ENCODE measurements at regions not wholly inside any gene's neighbourhood (a gene's known extent, or its start where the extent isn't known, plus 50 kb on each side); places are given as distances from the start of the nearest gene placed in this dataset.

DNA sequence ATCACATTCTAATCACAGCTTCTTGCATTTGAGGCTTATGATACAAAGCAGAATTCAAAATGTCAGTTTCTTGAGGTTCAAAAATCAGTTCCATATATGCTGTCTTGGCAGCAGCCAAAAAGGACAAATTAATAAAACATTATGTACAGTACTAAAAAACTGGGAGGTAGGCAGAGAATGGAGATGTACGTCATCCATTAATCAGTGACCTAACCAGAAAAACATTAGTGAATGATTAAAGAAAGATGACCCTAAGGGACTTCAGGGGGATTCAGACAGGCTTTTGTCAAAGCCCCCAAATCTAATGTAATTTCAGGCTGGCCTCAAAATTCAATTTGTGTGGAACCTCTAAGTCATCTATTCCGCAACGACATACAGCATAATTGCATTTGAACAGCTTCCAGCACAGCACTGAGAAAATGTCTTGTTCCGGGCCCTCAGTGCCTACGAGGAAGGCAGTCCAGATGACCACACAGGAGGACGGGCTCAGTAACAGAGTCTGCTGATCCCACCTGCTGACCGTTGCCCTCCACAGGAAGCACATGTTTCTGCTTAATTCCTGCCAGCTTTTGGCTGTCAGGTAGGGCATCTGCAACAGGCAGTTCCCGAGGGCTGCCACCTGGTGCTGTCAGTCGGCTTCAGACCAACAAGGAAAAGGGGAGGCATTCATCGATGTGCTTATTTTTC lies 83.8 kb upstream of the HHIP start:
- TF ChIP-seq ESRRG (CRISPR knock-in tag; IDR thresholded peaks at IDR 0.05) (no peak), ISL1 (CRISPR knock-in tag; IDR thresholded peaks at IDR 0.05) (no peak), POU6F1 (CRISPR knock-in tag; IDR thresholded peaks at IDR 0.05; ENCODE audit: borderline replicate concordance, low read depth) (no peak), ARNTL (CRISPR knock-in tag; IDR thresholded peaks at IDR 0.05; ENCODE audit: borderline replicate concordance, low read depth) (no peak), SNAI2 (CRISPR knock-in tag; IDR thresholded peaks at IDR 0.05) (no peak), OSR1 (CRISPR knock-in tag; IDR thresholded peaks at IDR 0.05) (no peak), ZFP3 (CRISPR knock-in tag; IDR thresholded peaks at IDR 0.05) (no peak), ZNF70 (CRISPR knock-in tag; IDR thresholded peaks at IDR 0.05) (no peak), TSHZ2 (CRISPR knock-in tag; IDR thresholded peaks at IDR 0.05) (no peak), PPARA (CRISPR knock-in tag; IDR thresholded peaks at IDR 0.05; ENCODE audit: borderline replicate concordance) (no peak), CSDC2 (CRISPR knock-in tag; IDR thresholded peaks at IDR 0.05) (no peak), ZNF565 (CRISPR knock-in tag; conservative IDR thresholded peaks at IDR 0.05; ENCODE audit: low read depth) (no peak), TCF4 (CRISPR knock-in tag; IDR thresholded peaks at IDR 0.05; ENCODE audit: borderline replicate concordance) (no peak), RARB (CRISPR knock-in tag; IDR thresholded peaks at IDR 0.05) (no peak), BACH2 (CRISPR knock-in tag; IDR thresholded peaks at IDR 0.05; ENCODE audit: borderline replicate concordance) (no peak), GLIS3 (CRISPR knock-in tag; IDR thresholded peaks at IDR 0.05) (no peak), ZNF8 (CRISPR knock-in tag; IDR thresholded peaks at IDR 0.05) (no peak)
- TF ChIP-seq, protein P1, sequence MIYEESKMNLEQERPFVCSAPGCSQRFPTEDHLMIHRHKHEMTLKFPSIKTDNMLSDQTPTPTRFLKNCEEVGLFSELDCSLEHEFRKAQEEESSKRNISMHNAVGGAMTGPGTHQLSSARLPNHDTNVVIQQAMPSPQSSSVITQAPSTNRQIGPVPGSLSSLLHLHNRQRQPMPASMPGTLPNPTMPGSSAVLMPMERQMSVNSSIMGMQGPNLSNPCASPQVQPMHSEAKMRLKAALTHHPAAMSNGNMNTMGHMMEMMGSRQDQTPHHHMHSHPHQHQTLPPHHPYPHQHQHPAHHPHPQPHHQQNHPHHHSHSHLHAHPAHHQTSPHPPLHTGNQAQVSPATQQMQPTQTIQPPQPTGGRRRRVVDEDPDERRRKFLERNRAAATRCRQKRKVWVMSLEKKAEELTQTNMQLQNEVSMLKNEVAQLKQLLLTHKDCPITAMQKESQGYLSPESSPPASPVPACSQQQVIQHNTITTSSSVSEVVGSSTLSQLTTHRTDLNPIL (CRISPR knock-in tag; IDR thresholded peaks at IDR 0.05; ENCODE audit: low read depth): no peak
- TF ChIP-seq, protein P2, sequence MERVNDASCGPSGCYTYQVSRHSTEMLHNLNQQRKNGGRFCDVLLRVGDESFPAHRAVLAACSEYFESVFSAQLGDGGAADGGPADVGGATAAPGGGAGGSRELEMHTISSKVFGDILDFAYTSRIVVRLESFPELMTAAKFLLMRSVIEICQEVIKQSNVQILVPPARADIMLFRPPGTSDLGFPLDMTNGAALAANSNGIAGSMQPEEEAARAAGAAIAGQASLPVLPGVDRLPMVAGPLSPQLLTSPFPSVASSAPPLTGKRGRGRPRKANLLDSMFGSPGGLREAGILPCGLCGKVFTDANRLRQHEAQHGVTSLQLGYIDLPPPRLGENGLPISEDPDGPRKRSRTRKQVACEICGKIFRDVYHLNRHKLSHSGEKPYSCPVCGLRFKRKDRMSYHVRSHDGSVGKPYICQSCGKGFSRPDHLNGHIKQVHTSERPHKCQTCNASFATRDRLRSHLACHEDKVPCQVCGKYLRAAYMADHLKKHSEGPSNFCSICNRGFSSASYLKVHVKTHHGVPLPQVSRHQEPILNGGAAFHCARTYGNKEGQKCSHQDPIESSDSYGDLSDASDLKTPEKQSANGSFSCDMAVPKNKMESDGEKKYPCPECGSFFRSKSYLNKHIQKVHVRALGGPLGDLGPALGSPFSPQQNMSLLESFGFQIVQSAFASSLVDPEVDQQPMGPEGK (CRISPR knock-in tag; IDR thresholded peaks at IDR 0.05; ENCODE audit: borderline replicate concordance): no peak
- peak; percentile 89 for ATAC-seq

DNA sequence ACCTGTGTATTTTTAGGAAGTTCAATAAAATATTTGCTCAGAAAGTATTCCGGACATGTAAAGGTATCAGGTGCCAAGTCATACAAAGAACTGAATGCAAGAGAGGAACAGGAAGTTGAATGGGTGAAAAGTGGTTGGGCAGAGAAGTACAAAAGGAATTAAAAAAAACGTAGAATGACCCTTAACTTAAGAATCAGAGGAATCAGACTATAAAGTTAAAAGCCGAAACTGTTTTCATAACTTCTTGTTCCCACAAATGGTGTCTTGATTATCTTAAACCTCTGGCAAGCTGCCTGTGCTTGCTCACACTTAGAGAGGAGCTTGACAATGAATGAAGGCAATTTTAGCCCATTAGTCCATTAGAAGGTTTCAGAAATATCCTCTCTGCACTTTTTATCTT lies 81.6 kb upstream of the HHIP start:
- TF ChIP-seq BACH2 (CRISPR knock-in tag; IDR thresholded peaks at IDR 0.05; ENCODE audit: borderline replicate concordance) (no peak), TOX (CRISPR knock-in tag; IDR thresholded peaks at IDR 0.05; ENCODE audit: borderline replicate concordance) (no peak)
- ATAC-seq: no peak

DNA sequence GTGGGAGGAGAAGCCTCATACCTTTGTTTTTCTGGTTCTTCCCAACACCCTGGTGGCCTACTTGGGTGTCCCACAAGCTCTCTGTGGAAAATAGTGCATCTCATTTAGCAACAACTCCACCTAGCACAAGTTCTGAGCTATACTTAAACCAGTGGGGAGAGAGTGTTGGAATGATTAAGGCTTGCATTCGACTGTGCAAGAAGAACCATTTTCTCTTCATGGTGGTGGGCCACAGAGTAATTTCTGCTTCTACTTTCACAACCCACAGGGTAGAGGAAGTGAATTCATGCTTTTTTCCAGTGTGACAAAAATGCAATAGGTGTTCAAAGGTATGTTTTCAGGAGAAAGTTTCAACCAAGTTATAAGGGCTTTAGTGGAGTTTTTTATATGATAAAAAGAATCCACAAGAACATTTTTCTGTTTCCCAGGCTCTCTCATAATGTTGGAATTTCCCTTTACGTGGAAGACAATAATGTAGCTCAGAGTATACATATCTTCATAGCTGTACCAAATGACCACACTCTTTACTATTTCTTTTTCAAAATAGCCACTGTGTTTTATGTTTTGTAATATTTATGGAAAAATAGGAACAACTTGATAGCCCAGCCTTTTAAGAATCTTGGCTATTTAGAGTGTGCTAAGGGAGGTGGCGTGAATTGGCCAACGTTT lies 80.3 kb upstream of the HHIP start:
- TF ChIP-seq ESRRG (CRISPR knock-in tag; IDR thresholded peaks at IDR 0.05) (no peak), ZNF70 (CRISPR knock-in tag; IDR thresholded peaks at IDR 0.05) (no peak), ZNF8 (CRISPR knock-in tag; IDR thresholded peaks at IDR 0.05) (no peak), OSR1 (CRISPR knock-in tag; IDR thresholded peaks at IDR 0.05) (no peak), ZFP30 (CRISPR knock-in tag; IDR thresholded peaks at IDR 0.05) (no peak), ZFP3 (CRISPR knock-in tag; IDR thresholded peaks at IDR 0.05) (no peak), CSDC2 (CRISPR knock-in tag; IDR thresholded peaks at IDR 0.05) (no peak), ISL1 (CRISPR knock-in tag; IDR thresholded peaks at IDR 0.05) (no peak)
- TF ChIP-seq, protein P2 (CRISPR knock-in tag; IDR thresholded peaks at IDR 0.05; ENCODE audit: borderline replicate concordance): no peak
- no peak for ATAC-seq
